ENCODE measurements at regions not wholly inside any gene's neighbourhood (a gene's known extent, or its start where the extent isn't known, plus 50 kb on each side); places are given as distances from the start of the nearest gene placed in this dataset.

DNA sequence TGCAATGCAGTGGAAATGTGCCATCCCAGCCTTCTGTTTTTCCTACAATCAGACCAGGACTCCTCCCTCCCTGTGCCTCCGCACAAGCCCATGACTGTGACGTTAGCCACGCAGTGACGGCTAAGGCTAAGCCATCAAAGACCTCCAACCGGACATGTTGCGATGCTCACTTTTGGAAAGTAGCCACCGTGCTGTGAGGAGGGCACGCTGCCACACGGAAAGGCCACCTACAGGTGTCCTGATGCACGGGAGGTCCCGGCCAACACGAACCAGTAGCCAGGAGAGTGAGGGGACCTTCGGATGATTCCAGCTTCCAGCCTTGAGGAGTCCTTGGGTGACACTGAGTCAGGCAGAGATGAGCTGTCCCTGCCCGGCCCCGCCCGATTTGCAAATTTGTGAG is 53.9 kb downstream of the FOXL1 start:
- FAIRE-seq, result no peak

DNA sequence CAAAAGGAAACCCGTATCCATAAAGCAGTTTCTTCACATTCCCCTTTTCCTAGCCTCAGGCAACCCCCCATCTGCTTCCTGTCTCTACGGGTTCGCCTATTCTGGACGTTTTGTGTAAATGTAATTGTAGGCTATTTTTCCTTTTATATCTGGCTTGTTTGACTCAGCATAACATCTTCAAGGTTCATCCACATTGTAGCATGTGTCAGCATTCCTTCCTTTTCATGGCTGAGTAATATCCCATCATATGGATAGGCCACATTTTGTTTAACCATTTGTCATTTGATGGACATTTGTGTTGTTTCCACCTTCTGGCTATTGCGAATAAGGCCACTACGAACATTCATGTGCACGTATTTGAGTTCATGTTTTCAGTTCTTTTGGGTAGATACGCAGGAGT is 54.6 kb downstream of the FOXL1 start:
- FAIRE-seq, result no peak

DNA sequence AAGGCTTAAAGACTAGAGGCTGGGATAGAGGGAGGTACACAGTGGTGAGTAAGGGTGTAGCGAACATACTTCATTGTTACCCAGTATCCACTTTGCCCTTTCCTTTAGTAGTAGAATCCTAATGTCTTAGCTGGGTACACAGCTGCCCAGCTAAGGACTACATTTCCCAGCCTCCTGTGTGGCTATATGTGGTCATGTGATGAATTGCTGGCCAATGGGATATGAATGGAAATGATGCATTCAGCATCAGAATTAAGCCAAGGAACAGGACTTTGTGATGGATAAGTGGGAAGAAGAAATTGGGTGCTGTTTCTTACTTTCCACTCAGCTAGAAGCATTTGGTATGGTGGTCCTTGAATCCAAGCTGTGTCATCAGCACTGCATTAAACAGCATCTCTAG is 55.9 kb downstream of the FOXL1 start:
- no peak for FAIRE-seq

DNA sequence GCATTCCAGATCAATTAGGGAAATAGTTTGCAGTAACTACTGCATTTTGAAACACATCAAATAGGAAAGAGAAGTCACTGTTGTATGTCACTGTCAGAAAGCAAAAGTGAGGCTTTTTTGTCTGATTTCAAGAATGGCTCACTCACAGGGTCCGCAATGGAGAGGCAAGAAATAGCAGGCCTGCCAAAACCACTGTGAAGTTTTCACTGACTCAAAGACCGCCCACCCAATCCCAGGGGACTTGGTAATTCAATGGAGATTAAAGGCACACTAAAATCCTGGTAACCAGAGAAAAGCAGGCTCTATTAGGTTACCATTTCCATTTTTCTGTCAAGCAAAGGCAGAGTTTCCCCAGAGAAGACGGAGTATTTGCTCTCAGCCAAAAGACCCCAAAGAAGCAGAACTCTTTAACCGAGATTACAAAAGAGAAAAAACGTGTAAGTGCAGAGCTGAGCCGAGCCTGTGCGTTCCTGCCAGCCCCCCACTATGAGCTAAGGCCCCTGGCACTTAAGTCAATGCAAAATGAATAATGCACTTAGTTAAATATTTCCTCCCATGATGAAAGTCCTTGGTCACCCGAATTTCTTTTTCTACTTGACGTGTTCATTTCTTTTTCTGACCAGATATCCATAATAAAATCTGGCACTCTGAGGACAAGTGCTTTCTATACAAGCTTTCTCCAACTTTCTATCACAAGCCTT is 57.0 kb downstream of the FOXL1 start:
- FAIRE-seq, result no peak

DNA sequence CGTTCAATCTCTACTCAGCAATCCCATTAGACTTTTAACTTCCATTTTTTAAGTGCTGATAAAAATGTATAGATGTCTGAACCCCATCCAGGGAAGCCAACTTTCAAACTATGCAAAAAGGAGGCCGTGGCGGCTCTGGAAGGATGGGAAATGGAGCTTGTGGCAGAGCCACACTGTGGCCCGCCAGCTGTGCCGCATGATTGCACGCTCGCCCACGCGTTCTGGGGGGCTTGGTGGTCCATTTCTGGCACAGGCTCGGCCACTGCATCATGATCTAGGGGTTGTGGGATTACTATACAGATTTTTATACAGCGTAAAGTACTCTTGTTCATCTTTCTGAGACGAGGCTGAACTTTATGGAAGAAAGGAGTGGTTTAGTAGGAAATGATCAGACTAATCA is 57.6 kb downstream of the FOXL1 start:
- FAIRE-seq, result no peak

DNA sequence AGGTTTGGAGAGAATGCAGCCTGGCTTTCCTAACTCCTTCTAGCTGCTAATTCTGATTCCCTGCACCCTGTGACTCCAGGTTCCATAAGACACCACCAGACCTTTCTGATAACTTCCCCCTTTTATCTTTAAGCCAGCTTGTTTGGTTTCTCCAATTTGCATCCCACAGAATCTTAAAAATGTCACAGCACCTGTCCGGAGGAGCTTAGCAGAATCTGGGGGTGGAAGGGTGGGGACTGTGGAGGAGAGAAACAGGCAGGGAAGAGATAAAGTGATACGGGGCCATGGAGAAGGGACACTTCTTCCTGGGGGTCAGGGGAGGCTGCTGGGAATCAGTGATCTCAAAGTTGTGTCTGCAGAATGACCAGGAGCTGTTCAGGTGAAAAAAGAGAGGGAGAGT is 59.4 kb downstream of the FOXL1 start:
- FAIRE-seq, result no peak

DNA sequence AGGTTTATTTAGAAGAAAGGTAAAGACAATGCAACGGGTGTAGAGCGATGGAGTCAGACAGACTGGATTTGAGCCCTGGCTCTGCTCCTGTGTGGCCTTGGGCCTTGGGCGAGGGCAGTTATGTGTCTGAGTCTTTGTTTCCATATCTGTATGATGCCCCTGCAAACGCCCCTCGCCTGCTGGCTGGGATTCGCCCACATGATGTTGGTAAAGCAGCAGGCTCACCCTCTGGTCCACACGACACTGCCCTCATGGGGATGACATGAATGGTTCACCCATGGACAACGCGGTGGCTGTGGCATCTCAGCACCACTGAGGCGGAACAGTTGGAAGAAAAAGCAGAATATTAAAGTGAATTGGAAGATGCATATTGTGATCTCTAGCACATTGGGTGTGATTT is 60.3 kb downstream of the FOXL1 start:
- no peak for FAIRE-seq

DNA sequence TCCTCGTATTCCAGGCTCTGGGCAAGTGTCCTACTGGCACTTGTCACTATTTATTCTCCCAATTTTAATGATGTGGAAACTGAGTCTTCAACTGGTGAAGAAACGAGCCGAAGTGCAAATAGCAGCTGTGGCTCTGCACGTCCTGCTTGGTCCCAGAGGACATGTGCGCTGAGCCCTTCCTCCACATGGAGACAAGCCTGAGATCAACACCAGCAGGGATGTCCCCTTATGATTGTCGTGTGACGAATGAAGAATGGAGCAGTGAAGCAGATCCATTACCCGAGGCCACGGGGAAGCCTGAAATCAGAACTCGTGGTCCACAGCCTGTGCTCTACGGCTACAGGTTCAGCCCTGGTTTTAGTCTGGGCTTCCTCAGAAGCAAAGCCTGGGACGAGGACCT is 61.0 kb downstream of the FOXL1 start:
- FAIRE-seq, result no peak

DNA sequence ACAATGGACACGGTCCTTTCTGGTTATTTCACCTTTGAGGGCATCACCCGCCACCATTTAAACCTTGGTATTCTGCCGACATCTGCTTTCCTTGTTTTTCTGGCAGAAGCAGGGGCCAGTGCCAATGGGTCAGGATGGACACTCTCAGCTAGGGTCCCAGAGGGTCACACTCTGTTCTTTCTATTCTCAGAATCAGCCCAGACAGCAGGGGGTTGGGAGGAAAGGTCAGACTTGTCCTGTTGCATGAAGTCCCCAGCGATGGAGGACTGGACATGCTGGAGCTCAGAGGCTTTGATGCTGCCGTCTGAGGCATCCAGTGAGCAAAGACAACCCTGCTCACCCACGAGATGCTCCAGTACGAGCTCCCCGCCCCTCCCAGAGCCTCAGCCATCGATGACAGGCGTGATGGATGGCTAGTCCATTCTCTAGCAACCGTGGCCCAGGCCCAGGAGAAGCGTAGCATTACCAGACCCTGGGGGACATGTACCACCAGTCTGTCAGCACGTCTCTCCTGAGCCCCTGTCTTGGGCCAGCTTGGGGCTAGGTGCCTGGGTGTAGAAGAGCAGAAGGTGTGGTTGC is 62.0 kb downstream of the FOXL1 start:
- FAIRE-seq, result no peak

DNA sequence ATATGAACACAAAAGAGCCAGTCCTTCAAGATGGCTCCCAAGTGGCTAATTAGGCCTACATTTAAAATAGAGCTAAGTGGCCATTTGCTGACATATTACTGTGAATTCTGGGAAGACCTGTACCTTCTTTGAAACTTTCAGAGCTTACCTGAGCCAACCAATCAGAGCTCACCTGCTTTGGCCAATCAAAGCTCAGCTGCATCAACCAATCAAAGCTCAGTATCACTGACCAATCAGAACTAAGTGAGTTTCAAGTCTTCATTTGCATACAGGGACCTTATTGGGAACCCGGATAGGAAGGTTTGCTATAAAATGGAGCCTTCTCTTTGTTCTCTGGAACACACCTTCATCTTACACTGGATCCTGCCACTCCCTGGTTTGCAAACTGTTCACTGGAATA is 63.7 kb downstream of the FOXL1 start:
- no peak for FAIRE-seq

DNA sequence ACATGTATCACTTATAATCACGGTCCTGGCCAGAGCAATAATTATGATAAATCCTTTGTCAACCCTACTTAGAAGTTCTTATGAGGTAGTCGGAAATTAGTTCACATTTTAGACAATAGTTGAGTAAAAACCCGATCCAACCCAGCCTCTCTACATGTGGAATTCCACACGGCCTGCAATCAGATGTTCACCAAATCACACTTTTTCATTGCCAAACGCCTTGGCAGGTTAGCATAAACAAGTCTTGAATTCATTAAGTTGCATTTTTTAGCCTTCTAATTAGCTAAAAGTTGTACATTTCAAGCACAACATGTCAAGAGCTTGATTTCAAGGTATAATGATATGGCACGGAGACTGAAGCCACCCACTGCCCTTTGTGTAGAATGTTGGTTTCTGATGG is 65.3 kb downstream of the FOXL1 start:
- FAIRE-seq, result no peak

DNA sequence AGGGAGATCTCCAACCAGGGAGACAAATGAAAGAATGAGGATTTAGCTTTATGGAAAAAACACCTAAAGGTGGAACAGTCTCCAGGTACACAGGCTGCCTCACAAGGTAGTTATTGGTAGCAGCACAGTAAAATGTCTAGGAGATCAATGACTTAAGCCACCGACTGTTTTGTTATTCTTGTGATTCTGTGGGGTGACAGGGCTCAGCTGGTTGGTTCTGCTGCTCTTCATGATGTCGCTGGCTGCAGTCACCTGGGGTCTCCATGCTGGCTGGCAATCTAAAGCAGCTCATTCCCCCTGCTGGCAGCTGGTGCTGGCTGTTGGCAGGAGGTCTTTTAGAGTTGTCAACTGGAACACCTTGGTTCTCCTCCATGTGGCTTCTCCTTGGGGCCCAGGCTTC is 69.2 kb downstream of the FOXL1 start:
- FAIRE-seq, result no peak

DNA sequence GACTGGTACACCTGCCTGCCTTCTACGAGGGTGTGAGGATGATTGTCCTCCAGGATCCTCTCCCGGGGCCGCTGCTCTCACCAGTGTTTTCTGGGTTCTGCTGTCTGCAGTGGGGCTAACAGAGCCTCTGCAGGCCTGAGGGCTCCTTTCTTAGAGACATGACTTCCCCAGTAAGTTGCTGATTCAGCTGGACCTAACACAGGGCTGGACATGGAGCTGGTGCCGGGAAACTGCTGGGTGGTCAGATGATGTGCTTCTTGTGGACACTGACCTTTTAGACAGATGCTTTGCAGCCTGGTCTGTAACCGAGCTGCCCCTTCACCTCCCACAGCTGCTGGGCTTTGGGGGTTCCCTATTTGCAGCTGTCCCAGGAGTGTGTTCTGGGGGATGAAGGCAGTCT is 71.5 kb downstream of the FOXL1 start:
- FAIRE-seq, result no peak

DNA sequence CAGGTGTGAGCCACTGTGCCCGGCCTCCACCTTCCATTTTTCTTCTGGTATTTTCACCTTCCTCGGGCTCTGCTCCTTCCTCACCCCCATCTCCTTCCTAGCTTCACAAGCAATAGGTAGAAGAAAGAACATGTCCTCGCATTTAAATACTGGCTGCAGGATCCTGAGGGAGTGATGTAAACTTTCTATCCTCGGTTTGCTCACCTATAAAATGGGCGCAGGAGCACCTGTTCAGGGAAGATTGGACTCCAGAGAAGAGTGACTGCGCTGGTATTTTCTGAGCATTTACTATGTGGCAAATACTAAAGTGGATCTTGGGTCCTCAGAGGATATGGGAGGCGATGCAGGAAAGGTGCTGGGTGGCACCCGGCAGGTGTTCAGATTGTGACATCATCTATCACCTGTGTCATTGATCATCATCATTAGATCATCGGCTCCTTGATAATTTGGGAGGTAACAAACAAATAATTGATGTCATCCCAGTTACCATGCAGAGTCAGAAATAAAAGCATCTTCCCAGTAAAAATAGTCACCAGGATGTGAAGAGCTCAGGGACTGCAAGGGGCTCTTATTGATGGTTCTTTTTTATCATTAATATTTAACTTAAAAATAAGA is 72.8 kb downstream of the FOXL1 start:
- no peak for FAIRE-seq

DNA sequence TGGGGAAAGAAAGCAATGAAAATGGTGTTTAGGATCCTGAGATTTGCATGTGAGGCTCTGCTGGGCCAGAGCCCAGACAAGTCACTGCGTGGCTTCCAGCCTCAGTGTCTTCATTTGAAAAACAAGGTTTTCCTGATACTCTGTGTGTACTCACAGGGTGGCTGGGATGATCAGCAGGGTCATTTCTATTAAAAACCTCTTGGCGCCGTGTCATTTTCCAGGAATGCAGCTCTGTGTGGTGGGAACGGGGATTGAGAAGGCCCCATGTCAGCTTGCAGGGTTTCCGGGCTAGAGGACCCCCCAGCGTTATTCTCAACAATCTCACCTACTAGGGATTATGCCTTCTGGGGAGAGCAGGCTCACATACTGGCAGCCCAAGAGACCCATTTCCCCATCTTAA is 73.5 kb downstream of the FOXL1 start:
- no peak for FAIRE-seq

DNA sequence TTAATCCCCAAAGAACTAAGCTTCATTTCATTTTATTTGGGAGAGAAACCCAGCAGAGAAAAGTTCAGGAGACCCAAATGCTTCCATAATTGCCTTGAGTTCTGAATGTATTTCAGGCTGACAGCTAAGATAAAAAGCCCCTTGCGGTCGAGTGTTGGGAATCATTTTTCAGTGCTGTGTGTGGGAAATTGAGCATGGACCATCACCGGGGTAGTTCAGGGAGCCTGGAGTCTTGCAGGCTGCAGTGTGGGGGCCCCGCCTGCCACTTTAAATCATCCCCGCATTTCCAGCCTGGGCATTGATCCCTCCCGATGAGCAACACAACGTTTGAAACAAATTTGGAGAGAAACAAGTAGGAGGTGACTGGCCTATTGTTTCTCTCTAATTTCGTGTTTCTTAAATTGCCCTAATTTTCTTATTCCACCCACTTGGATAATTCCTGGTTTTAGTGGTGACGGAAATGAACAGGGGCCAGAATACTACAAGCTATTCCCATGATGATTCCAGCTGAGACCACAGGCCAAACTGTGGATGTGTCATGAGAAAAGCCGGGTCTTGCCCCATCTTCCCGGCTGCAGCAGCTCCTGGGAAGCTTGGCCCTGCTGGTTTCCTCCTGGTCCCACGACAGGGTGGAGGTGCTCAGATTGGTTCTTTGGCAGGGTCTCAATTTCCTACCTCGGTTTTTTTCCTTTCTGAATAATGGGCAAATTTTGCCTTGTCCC is 75.1 kb downstream of the FOXL1 start:
- FAIRE-seq, result no peak

DNA sequence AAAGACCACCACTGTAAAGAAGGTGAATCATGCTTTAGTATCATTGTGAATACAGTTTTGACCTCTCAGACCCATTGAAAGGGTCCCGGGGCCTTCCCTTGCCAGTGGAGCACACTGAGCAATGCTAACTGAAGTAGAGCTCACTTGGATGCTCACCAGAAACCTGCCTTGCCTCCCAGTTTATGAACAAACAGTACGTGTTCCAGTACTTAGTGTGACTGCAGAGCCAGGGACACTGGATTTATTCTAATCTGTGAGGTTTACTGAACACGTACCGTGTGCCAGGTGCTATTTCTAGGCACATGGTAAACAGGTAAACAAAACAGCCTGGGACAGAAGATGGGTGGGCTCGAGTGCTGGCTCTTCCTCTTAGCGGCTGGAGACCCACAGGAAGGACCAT is 79.6 kb downstream of the FOXL1 start:
- no peak for FAIRE-seq

DNA sequence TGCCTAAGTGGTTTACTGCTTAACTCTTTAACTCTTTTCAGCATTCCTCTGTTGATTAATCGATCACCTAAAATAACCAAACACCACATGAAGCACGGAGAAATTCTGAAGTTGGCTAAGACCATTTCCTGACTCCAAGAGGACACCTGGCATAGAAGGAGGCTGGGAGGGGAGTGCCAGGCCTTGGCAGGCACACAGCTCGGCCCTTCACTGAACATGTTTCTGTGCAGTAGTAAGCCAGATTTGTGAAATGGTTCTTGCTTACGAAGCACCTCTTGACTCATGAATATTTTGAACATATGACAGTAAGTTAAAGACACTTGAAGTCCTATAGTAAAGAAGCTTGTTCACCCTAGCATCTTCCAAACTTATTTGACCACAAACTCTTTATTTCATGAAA is 82.3 kb downstream of the FOXL1 start:
- no peak for FAIRE-seq

DNA sequence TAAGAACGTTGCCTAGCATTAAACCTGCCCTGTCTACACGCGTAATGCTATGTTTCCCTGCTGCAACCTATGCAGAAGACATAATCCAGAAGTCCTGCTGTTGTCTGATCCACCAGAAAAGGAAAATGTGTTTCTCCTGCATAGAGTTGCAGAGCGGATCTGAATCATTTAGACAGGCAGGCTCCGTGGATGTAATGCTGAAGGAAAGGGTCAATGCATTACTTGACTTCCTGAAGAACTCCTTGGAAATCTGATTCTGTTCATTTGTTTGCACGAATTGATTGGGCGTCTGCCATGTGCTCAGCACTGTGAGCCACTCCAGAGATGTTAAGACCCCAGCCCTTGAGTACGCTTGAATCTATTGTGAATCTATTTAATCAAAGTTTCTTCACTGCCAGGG is 83.4 kb downstream of the FOXL1 start:
- no peak for FAIRE-seq

DNA sequence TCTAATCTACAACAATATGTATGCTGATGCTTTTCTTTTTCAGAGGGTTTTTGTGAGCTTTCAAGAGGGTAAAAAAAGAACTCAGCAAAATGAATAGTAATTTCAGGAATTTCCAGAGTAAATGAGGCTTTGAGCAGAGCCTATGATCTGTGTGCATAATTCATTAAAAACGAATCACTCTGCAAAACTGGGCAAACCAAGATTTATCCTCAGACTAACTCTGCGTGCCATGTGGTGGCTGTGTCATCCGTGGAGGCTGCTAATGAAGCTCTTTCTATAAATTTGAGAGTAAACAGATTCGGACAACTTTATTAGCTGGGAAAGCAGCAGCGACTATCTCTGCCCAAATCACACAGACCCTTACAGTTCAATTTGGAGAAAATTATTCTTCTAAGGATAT is 83.8 kb downstream of the FOXL1 start:
- no peak for FAIRE-seq

DNA sequence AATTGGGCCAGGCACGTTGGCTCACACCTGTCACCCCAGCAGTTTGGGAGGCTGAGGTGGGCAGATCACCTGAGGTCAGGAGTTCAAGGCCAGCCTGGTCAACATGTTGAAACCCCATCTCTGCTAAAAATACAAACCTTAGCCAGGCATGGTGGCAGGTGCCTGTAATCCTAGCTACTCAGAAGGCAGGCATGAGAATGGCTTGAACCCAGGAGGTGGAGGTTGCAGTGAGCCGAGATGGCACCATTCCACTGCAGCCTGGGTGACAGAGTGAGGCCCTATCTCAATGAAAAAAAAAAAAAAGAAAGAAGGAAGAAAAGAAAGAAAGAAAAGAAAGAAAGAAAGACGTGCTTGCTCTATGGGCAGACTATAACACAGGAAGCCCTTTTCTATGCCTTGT is 84.4 kb downstream of the FOXL1 start:
- no peak for FAIRE-seq

DNA sequence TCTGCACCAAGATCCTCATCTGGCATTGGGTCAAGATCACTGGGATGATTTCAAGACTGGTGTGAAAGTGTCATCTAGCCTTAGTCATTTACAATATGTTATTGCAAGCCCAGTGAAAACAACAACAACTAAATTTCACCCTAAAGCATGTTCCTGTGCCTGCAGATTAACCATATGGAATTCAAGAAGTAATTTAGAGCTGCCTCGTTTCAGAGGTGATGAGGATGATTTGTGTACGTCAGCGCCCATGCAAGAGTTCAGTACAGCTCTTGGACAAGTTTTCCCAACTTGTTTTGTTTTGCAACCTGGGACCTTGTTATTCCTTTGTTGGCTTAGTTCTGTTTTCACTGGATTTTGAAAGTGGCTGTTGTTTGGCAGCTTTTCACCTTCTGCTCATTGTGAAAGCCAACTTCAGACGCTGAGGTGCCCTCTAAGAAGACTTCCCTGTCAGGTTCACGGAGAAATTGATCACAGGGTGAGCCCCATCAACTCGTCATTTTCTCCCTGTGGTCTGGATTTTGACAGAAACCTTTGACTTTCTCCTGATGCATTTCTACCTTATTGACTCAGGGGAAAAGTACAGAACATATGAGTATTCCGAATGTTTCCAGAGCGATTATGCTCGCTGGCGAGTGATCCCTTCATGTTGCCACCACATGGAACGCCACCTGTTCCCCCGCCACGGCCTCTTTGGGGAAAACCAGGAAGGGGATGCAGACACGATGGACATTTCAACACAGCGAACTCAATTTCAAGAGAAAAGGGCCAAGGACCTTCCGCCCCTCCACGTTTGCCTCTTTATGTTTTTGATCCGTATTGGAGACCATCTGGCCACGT is 85.6 kb downstream of the FOXL1 start:
- FAIRE-seq, result no peak

All from A204.1 (cell line).